CMK (cell line): ENCODE measurements at regions not wholly inside any gene's neighbourhood (a gene's known extent, or its start where the extent isn't known, plus 50 kb on each side); places are given as distances from the start of the nearest gene placed in this dataset.

Experiments used
- DNase-seq: peaks from one replicate; pipeline ENCODE4 v3.0.0-alpha.2; 2010; ENCODE audit warnings: low read depth

- no peak for DNase-seq
Observed at GRCh38 chr12:83818881-83819280, 1093.7 kb downstream of the SLC6A15 start.

GRCh38 chr12:83817730-83818129 is 1094.9 kb downstream of the SLC6A15 start:
- no peak for DNase-seq

GRCh38 chr12:83808591-83808990 is 1104.0 kb downstream of the SLC6A15 start:
- no peak for DNase-seq

GRCh38 chr12:83807871-83808270 is 1104.7 kb downstream of the SLC6A15 start:
- DNase-seq = no peak

- no peak for DNase-seq
Observed at GRCh38 chr12:83805873-83806272, 1106.7 kb downstream of the SLC6A15 start.

GRCh38 chr12:83805156-83805772 is 1107.3 kb downstream of the SLC6A15 start:
- no peak for DNase-seq

- no peak for DNase-seq
Observed at GRCh38 chr12:83801972-83802371, 1110.6 kb downstream of the SLC6A15 start.

GRCh38 chr12:83800022-83800421 is 1112.6 kb downstream of the SLC6A15 start:
- no peak for DNase-seq

- no peak for DNase-seq
Observed at GRCh38 chr12:83796531-83796930, 1109.8 kb downstream of the TMTC2 start.

- no peak for DNase-seq
Observed at GRCh38 chr12:83793616-83794015, 1106.9 kb downstream of the TMTC2 start.

- DNase-seq = no peak
Observed at GRCh38 chr12:83784298-83784890, 1097.7 kb downstream of the TMTC2 start.

GRCh38 chr12:83779526-83779925 is 1092.8 kb downstream of the TMTC2 start:
- DNase-seq = no peak

- DNase-seq = no peak
Observed at GRCh38 chr12:83769151-83769550, 1082.4 kb downstream of the TMTC2 start.

- DNase-seq = no peak
Observed at GRCh38 chr12:83767723-83768122, 1081.0 kb downstream of the TMTC2 start.

GRCh38 chr12:83763425-83763824 is 1076.7 kb downstream of the TMTC2 start:
- no peak for DNase-seq

GRCh38 chr12:83759906-83760305 is 1073.2 kb downstream of the TMTC2 start:
- no peak for DNase-seq

- no peak for DNase-seq
Observed at GRCh38 chr12:83758888-83759631, 1072.4 kb downstream of the TMTC2 start.

- DNase-seq = no peak
Observed at GRCh38 chr12:83753904-83754303, 1067.2 kb downstream of the TMTC2 start.

GRCh38 chr12:83753205-83753604 is 1066.5 kb downstream of the TMTC2 start:
- no peak for DNase-seq

GRCh38 chr12:83739607-83740006 is 1052.9 kb downstream of the TMTC2 start:
- no peak for DNase-seq

- DNase-seq = no peak
Observed at GRCh38 chr12:83710851-83711250, 1024.1 kb downstream of the TMTC2 start.

GRCh38 chr12:83709899-83710298 is 1023.2 kb downstream of the TMTC2 start:
- DNase-seq = no peak

GRCh38 chr12:83700838-83701237 is 1014.1 kb downstream of the TMTC2 start:
- DNase-seq = no peak
